C4-2B (cell line): ENCODE measurements at regions not wholly inside any gene's neighbourhood (a gene's known extent, or its start where the extent isn't known, plus 50 kb on each side); places are given as distances from the start of the nearest gene placed in this dataset.

Experiments
- ZFX ChIP-seq: fragments of 450-650 bp; IDR thresholded peaks from 2 replicates; pipeline ENCODE4 v1.6.1; 2017
- TF ChIP-seq, protein P1 (sequence below): fragments of 450-650 bp; conservative IDR thresholded peaks from 2 replicates; pipeline ENCODE4 v1.5.1; 2017; ENCODE audit warnings: mild to moderate bottlenecking

DNA sequence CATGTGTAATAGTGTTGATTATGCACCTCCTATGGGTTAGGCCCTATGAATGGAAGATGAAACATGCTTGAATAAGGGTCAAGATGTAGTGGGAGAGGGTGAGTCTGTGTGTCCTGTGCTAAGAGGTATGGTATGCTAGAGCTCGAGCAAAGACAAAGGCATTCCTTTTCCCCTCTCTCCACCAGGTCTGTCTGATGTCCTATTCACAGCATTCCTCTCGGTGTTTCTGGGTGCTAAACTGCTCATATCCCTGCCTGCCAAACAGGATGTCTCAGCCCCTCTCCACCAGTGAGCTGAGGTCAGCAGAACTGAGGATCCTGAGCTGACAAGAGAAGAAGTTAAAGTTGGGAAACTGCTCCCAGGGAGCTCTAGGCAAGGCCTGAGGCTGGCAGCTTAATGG, 344.9 kb downstream of the TSN start:
- TF ChIP-seq, protein P1, sequence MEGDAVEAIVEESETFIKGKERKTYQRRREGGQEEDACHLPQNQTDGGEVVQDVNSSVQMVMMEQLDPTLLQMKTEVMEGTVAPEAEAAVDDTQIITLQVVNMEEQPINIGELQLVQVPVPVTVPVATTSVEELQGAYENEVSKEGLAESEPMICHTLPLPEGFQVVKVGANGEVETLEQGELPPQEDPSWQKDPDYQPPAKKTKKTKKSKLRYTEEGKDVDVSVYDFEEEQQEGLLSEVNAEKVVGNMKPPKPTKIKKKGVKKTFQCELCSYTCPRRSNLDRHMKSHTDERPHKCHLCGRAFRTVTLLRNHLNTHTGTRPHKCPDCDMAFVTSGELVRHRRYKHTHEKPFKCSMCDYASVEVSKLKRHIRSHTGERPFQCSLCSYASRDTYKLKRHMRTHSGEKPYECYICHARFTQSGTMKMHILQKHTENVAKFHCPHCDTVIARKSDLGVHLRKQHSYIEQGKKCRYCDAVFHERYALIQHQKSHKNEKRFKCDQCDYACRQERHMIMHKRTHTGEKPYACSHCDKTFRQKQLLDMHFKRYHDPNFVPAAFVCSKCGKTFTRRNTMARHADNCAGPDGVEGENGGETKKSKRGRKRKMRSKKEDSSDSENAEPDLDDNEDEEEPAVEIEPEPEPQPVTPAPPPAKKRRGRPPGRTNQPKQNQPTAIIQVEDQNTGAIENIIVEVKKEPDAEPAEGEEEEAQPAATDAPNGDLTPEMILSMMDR = no peak
- TF ChIP-seq ZFX = no peak
